GM08714 (cell line): ENCODE measurements at regions not wholly inside any gene's neighbourhood (a gene's known extent, or its start where the extent isn't known, plus 50 kb on each side); places are given as distances from the start of the nearest gene placed in this dataset.
"Not testable (repeated sequence)": the region's sequence is repeated elsewhere in the genome, so short reads cannot be mapped to it uniquely, and the experiment has no call there.

ENCODE experiments used
- H3K4me3 ChIP-seq: fragments of 200-500 bp; sonication (Bioruptor generic); 2 replicates; pipeline ENCODE4 v1.5.1; 2014; ENCODE audit warnings: mild to moderate bottlenecking, low read length, inconsistent platforms
- ZNF274 ChIP-seq: IDR thresholded peaks from 2 replicates; pipeline ENCODE4 v1.6.1; 2012; ENCODE audit warnings: mild to moderate bottlenecking, low read depth, low read length

DNA sequence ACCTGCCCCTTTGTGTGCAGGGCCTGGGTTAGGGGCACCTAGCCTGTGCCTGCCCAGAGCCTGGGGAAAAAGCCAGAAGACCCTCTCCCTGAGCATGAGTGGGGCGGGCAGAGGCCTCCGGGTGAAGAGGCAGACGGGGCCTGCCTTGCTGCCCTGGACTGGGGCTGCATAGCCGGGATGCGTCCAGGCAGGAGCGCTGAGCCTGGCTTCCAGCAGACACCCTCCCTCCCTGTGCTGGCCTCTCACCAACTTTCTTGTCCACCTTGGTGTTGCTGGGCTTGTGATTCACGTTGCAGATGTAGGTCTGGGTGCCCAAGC lies 216.1 kb downstream of the TMEM121 start:
- no peak for TF ChIP-seq ZNF274
- H3K4me3 ChIP-seq = no peak overlapping the region

- H3K4me3 ChIP-seq = not testable (repeated sequence)
These were observed 216.7 kb downstream of the TMEM121 start for GRCh38 chr14:105742904-105743701.

GRCh38 chr14:105744213-105744787 lies 217.9 kb downstream of the TMEM121 start:
- not testable (repeated sequence) for H3K4me3 ChIP-seq

- no peak for TF ChIP-seq ZNF274
- no peak overlapping the region for H3K4me3 ChIP-seq
These were observed 219.2 kb downstream of the TMEM121 start for GRCh38 chr14:105745433-105746123.

- H3K4me3 ChIP-seq = no peak overlapping the region
- TF ChIP-seq ZNF274 = no peak
These were observed 219.7 kb downstream of the TMEM121 start for GRCh38 chr14:105746124-105746514.

DNA sequence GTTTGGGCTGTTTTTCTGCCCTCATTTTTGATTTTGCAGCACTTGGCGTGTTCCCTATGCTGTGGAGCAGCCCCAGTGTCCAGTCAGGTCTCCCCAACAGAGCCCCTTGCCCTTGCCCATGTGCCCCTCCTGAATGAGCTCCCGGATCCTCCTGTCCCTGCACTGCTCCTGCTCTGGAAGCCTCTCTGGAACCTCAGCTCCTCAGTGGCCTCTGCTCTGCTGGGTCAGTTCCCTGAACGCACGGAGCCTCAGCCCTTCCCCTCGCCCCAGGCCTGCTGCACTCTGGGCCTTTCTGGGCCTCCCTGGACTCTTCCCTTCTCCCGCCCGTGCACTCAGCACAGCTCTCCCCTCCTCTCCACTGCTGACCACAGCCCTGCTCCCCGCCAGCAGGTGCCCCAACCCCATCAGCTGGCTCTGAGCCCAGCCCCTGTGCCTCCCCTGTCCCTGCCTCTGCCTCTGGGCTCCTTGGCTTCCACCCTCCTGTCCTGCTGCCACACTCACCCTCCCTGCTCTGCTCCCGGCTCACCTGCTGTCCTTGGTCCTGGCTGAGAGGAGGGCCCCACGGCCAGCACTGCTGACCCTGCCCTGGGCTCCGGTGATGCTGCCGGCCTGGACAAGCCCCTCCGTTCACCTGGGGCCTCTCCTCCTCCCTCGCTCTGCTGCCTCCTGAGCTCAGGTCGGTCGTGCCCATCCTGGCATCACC lies 220.6 kb downstream of the TMEM121 start:
- H3K4me3 ChIP-seq = not testable (repeated sequence)

DNA sequence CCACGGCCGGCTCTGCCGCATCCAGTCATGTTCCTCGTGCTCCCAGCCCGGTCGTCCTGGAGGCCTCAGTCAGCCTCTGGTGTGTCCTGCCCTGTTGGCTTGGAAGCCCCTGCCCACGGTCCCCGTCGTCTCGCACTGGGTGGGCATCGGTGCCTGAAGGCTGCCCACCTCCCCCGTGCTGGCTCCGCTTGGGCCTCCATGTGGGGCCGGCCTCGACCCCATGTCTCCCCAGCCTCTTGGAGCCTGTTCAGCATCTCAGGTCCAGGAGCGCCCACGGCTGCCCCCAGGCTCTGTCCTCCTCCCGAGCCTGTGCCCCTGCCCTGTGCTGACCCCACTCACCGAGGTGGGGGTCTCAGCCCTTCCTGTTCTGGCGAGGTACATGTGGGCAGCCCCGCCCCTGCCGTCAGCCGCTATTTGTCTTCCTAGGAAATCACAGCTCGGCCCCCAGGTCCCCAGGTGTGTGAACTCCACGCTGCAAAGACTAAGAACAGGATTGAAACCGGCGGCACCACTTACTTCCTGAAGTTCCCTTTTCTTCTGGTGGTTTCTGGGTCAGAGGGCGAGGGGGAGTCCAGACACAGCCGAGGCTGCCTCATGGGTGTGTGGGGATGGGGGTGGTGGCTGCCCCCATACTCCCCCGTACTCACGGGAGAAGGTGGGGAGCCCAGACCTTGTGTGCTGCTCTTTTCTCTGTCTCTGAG lies 221.3 kb downstream of the TMEM121 start:
- not testable (repeated sequence) for H3K4me3 ChIP-seq

DNA sequence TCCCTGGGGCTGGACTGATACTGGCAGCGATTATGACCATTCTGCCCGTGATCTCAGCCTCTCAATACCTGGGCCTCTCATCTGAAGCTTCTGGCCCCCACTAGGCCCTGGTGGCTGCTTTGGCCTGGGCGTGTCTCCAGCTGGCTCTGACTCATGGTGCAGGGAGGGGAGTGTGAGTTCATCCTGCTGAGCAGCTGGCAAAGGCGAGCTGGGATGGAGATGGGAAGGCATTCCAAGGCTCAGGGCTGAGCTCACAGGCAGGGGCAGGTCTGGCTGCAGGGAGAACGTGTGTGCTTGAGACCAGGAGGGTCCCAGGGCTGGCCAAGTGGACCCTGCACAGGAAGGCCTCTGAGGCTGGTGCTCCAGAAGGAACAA lies 221.8 kb downstream of the TMEM121 start:
- no peak for TF ChIP-seq ZNF274
- H3K4me3 ChIP-seq = no peak overlapping the region

- H3K4me3 ChIP-seq = not testable (repeated sequence)
These were observed 222.3 kb downstream of the TMEM121 start for GRCh38 chr14:105748710-105749109.

GRCh38 chr14:105749870-105750541 lies 223.6 kb downstream of the TMEM121 start:
- H3K4me3 ChIP-seq = not testable (repeated sequence)

DNA sequence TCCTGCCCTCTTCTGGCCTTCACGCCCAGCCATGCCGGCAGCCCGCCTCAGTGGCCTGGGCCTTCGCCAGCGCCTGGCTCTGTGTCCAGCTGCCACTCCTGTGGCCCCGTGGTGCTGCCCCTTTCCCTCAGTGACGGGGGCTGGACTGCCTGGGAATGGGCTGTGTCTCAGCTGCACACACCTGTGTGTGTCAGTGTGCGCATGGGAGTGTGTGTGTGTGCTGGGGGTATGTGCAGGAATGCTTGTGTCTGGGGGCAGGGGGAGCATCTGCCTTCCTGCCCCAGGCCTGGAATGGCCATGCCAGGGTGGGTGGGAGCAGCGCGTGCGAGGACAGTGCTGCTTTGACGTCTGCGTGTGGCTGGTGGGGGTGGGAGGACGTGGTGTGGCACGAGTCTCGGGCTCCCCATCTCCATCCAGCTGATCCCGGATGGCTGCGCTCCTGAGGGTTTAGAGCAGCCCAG lies 224.9 kb downstream of the TMEM121 start:
- not testable (repeated sequence) for H3K4me3 ChIP-seq

DNA sequence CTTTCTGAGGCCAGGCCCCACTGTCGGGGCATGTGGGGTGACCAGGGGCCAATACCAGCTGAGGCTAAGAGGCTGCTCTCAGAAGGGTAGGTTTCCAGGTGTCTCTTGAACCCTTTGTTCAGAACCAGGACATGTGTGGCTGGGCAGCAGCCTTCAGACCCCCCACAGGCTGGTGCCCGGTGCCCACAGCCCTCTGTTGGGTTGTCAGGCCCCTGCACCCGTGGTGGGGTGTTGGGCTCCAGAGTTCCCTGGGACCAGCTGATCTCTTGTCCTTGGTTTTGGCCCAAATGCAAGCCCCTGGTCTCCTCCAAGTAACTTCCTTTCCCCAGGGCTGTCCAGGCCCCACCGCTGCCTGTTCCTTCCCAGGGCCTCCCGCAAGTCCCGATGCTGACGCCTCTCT lies 226.0 kb downstream of the TMEM121 start:
- not testable (repeated sequence) for H3K4me3 ChIP-seq

DNA sequence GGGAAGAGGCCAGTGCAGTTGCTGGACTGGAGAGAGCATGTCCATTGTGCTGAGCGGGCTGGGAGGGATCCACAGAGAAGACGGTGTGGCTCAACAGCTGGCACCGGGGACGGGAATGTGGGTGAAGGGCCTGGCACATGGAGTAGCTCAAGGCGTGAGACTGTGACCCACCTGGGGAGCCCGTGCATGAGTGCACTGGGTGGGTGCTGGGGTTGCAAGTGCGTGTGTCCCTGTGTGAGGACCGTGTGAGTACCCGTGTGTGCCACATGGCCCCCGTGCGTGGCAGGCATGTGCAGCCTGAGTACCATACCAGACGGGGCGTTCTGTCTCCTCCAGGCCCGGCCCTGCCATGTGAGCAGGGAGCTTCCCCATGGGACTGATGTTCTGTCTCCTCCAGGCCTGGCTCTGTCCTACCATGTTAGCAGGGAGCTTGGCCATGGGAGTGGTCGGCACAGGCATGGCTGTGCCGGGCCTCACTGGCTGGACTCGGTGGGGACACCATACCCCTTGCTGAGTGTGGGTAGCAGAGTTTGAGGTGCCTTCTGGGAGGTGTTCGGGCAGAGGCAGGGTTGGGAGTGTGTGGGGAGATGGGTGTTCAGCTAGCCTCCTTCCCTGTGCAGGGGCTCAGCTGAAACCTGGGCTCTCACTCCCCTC lies 234.4 kb downstream of the TMEM121 start:
- H3K4me3 ChIP-seq = no peak overlapping the region
- TF ChIP-seq ZNF274 = no peak

GRCh38 chr14:105761345-105761740 lies 235.0 kb downstream of the TMEM121 start:
- not testable (repeated sequence) for H3K4me3 ChIP-seq
